Activated B cell treated with CpG ODN at 0.5 μM for 24 hours (primary cell): ENCODE measurements at regions not wholly inside any gene's neighbourhood (a gene's known extent, or its start where the extent isn't known, plus 50 kb on each side); places are given as distances from the start of the nearest gene placed in this dataset.

Experiments used
- ATAC-seq: fragments of 200-7000 bp; cut with Tn5 transposase; one replicate; pipeline ENCODE4 v1.10.0; 2021; ENCODE audit warnings: low read depth, mild to moderate bottlenecking, moderate library complexity
- CTCF ChIA-PET: fragments of 350-600 bp; sonication (Branson Sonifier 250); formaldehyde crosslinking; loops from one replicate; lab custom pipeline; 2021; ENCODE audit warnings: antibody characterized with exemption; lab: Charles Lee
- POLR2A ChIA-PET: fragments of 350-600 bp; sonication (Branson Sonifier 250); formaldehyde crosslinking; loops from one replicate; lab custom pipeline; 2021; ENCODE audit warnings: antibody characterized with exemption; lab: Charles Lee
- DNase-seq: peaks from one replicate; pipeline ENCODE4 v3.0.0; 2022
- H3K27ac Mint-ChIP-seq: one replicate; pipeline ENCODE4 v1.8.0; 2020; ENCODE audit warnings: mixed read lengths
- H3K27me3 Mint-ChIP-seq: one replicate; pipeline ENCODE4 v1.8.0; 2021; ENCODE audit warnings: mixed read lengths
- H3K36me3 Mint-ChIP-seq: one replicate; pipeline ENCODE4 v1.8.0; 2021; ENCODE audit warnings: low read depth, mixed read lengths
- H3K4me1 Mint-ChIP-seq: one replicate; pipeline ENCODE4 v1.8.0; 2021; ENCODE audit warnings: mixed read lengths
- H3K4me3 Mint-ChIP-seq: one replicate; pipeline ENCODE4 v1.8.0; 2020; ENCODE audit warnings: mild to moderate bottlenecking, mixed read lengths
- H3K9me3 Mint-ChIP-seq: one replicate; pipeline ENCODE4 v1.8.0; 2020; ENCODE audit warnings: mixed read lengths
- CTCF ChIP-seq: fragments of 200-600 bp; IDR thresholded peaks from one replicate; pipeline ENCODE4 v1.8.0; 2022; ENCODE audit warnings: antibody characterized with exemption, mild to moderate bottlenecking
- intact Hi-C: fragments of 100-400 bp; cut with micrococcal nuclease; formaldehyde crosslinking; loops from one replicate; pipeline ENCODE4 v1.15.1; 2024

- CTCF ChIA-PET: no interaction called here
- no peaks in the 10 kb centered on the region for H3K4me1 Mint-ChIP-seq
- intact Hi-C loops: no loop called here
- no peak overlapping the region for H3K27ac Mint-ChIP-seq
- no peaks in the 10 kb centered on the region for H3K36me3 Mint-ChIP-seq
- H3K4me3 Mint-ChIP-seq: no peak overlapping the region
- no peak for ATAC-seq
- POLR2A ChIA-PET: no interaction called here
- DNase-seq: no peak
- no peak for TF ChIP-seq CTCF
- H3K9me3 Mint-ChIP-seq: no peaks in the 10 kb centered on the region
- H3K27me3 Mint-ChIP-seq: peaks cover 9% of the 10 kb centered on the region
Measured at GRCh38 chr12:58296863-58297262, 355.5 kb downstream of the ATP23 start.

- ChIA-PET CTCF (no interaction called here), POLR2A (no interaction called here)
- no peak overlapping the region for H3K27ac Mint-ChIP-seq
Measured at GRCh38 chr12:58298803-58299202, 357.4 kb downstream of the ATP23 start.

GRCh38 chr12:58299371-58299770 is 358.0 kb downstream of the ATP23 start:
- intact Hi-C loops: no loop called here
- TF ChIP-seq CTCF: no peak
- no peaks in the 10 kb centered on the region for H3K9me3 Mint-ChIP-seq
- H3K36me3 Mint-ChIP-seq: no peaks in the 10 kb centered on the region
- POLR2A ChIA-PET: no interaction called here
- no peak overlapping the region for H3K4me3 Mint-ChIP-seq
- H3K27me3 Mint-ChIP-seq: peaks cover 7% of the 10 kb centered on the region
- DNase-seq: no peak
- H3K4me1 Mint-ChIP-seq: no peaks in the 10 kb centered on the region
- CTCF ChIA-PET: no interaction called here
- no peak overlapping the region for H3K27ac Mint-ChIP-seq
- ATAC-seq: no peak

More at GRCh38 chr12:58298803-58299202, 357.4 kb downstream of the ATP23 start:
- peaks cover 9% of the 10 kb centered on the region for H3K27me3 Mint-ChIP-seq
- H3K4me3 Mint-ChIP-seq: no peak overlapping the region
- ATAC-seq (no peak), DNase-seq (no peak)
- TF ChIP-seq CTCF: no peak
- intact Hi-C loops: no loop called here
- no peaks in the 10 kb centered on the region for H3K4me1 Mint-ChIP-seq
- no peaks in the 10 kb centered on the region for H3K9me3 Mint-ChIP-seq
- H3K36me3 Mint-ChIP-seq: no peaks in the 10 kb centered on the region

DNA sequence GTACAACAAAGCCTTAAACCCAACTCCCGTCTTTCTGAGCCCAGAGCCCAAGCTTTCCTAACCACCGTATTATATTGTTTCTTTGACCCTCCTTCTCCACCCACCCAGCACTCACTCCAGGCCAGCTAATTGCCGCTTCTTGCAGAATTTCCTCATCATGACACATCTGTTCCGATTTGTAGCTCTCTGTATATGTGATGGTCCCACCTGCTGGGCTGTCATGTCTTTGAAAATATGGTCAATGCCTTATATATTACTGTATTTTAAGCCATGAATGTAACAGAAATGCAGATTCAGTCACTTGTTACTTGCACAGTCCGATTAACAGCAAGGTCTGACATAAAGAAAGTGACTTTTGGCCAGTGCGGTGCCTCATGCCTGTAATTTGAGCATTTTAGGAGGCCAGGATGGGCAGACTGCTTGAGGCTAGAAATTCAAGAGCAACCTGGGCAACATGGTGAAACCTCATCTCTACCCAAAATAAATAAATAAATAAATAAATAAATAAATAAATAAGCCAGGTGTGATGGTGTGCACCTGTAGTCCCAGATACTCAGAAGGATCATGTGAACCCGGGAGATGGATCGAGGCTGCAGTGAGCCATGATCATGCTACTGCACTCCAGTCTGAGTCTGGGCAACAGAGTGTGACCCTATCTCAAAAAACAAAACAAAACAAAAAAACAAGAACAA is 359.8 kb downstream of the ATP23 start:
- CTCF ChIA-PET: no interaction called here
- no peak for ATAC-seq

DNA sequence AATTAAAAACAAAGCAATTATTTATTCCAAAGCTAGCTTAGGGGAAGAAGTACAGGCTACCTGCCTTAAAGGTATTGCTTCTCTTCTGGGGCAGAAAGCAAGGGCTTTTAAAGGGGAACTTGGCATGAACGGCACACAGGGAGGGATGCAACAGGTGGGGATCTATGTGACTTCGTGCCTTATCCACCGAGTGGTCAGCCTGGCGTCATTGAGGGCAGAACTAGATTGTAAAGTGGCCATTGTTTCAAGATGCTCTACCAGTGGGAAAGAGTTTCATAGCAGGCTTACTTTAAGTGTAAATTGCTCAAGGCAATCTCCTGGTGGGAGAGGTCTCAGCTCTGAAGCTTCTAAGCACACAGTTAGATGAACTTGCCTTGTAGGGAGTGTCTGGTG is 360.4 kb downstream of the ATP23 start:
- TF ChIP-seq CTCF: no peak
- POLR2A ChIA-PET: no interaction called here
- peaks cover 3% of the 10 kb centered on the region for H3K27me3 Mint-ChIP-seq
- no peak overlapping the region for H3K4me3 Mint-ChIP-seq
- ATAC-seq (no peak), DNase-seq (no peak)
- H3K9me3 Mint-ChIP-seq: no peaks in the 10 kb centered on the region
- no peaks in the 10 kb centered on the region for H3K36me3 Mint-ChIP-seq
- CTCF ChIA-PET: no interaction called here
- no peaks in the 10 kb centered on the region for H3K4me1 Mint-ChIP-seq
- intact Hi-C loops: no loop called here
- no peak overlapping the region for H3K27ac Mint-ChIP-seq

More for the DNA sequence above, 359.8 kb downstream of the ATP23 start:
- intact Hi-C loops: no loop called here
- no peaks in the 10 kb centered on the region for H3K4me1 Mint-ChIP-seq
- H3K9me3 Mint-ChIP-seq: no peaks in the 10 kb centered on the region
- H3K27ac Mint-ChIP-seq: no peak overlapping the region
- H3K36me3 Mint-ChIP-seq: no peaks in the 10 kb centered on the region
- no peak for TF ChIP-seq CTCF
- H3K4me3 Mint-ChIP-seq: no peak overlapping the region
- H3K27me3 Mint-ChIP-seq: peaks cover 4% of the 10 kb centered on the region
- DNase-seq: no peak
- POLR2A ChIA-PET: no interaction called here
